ENCODE measurements at regions not wholly inside any gene's neighbourhood (a gene's known extent, or its start where the extent isn't known, plus 50 kb on each side); places are given as distances from the start of the nearest gene placed in this dataset.

DNA sequence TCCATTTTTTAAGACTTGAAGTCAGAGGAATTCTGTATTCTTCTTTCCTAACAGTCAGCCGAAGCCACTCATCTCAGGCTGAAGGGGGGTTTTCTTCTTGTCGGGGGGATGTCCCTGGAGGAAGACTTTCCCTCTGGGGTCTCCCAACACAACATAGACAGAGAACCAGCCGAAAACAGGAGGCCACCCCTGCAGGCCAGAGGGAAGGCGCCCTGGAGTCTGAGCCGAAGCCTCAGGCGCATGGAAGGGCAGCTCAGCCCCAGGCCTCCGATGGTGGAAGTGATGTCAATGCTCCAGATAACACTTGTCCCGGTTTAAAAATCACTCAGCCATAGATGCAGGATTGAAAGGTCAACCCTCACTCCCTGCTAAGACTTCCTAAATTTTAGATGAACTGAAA lies 1393.0 kb downstream of the TBC1D22A start:
- Histone ChIP-seq H3K4me3 (ENCODE audit: low read length, poor library complexity, severe bottlenecking) (no peak overlapping the region), H3F3A (ENCODE audit: low read depth) (no peaks in the 10 kb centered on the region), H3K9me2 (replicated peaks; ENCODE audit: low read depth, low read length) (no peaks in the 10 kb centered on the region), H3K9ac (ENCODE audit: low read depth, low read length, poor library complexity, severe bottlenecking) (no peak overlapping the region), H3K4me2 (ENCODE audit: low read depth, low read length, poor library complexity, severe bottlenecking) (no peak overlapping the region), H3K9me3 (ENCODE audit: insufficient read depth, low read depth, low read length) (no peaks in the 10 kb centered on the region; the same call in 1 of the 2 replicates), H3K36me3 (ENCODE audit: insufficient read depth, low read length) (no peaks in the 10 kb centered on the region), H3K27me3 (ENCODE audit: insufficient read depth, low read length, poor library complexity, severe bottlenecking) (no peaks in the 10 kb centered on the region), H4K20me1 (ENCODE audit: insufficient read depth, low read length, poor library complexity, severe bottlenecking) (no peaks in the 10 kb centered on the region), H3K79me2 (ENCODE audit: insufficient read depth, low read length) (no peaks in the 10 kb centered on the region), H3K4me1 (ENCODE audit: insufficient read depth, low read length, poor library complexity, severe bottlenecking) (no peaks in the 10 kb centered on the region), H2AFZ (ENCODE audit: low read length) (no peak overlapping the region)
- no peak for TF ChIP-seq EZH2phosphoT487 (IDR thresholded peaks at IDR 0.05; ENCODE audit: borderline replicate concordance)
- TF ChIP-seq, protein P1, sequence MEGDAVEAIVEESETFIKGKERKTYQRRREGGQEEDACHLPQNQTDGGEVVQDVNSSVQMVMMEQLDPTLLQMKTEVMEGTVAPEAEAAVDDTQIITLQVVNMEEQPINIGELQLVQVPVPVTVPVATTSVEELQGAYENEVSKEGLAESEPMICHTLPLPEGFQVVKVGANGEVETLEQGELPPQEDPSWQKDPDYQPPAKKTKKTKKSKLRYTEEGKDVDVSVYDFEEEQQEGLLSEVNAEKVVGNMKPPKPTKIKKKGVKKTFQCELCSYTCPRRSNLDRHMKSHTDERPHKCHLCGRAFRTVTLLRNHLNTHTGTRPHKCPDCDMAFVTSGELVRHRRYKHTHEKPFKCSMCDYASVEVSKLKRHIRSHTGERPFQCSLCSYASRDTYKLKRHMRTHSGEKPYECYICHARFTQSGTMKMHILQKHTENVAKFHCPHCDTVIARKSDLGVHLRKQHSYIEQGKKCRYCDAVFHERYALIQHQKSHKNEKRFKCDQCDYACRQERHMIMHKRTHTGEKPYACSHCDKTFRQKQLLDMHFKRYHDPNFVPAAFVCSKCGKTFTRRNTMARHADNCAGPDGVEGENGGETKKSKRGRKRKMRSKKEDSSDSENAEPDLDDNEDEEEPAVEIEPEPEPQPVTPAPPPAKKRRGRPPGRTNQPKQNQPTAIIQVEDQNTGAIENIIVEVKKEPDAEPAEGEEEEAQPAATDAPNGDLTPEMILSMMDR (conservative IDR thresholded peaks at IDR 0.05; ENCODE audit: low read length) = no peak

DNA sequence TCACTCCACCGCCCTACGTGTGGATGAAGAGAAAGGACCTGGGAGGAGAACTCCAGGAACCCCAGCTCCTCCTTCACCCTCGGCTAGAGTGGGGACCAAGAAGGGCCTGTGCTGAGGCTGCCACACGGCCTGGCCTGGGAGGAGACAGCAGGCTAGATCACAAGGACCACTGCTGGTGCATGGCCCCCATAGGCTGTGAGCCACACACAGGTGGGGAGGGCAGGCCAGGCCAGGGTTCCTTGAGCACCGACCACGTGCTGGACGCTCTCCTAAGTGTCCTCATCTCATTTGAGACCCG lies 1392.4 kb downstream of the TBC1D22A start:
- TF ChIP-seq, protein P1 (conservative IDR thresholded peaks at IDR 0.05; ENCODE audit: low read length) = no peak
- TF ChIP-seq EZH2phosphoT487 (IDR thresholded peaks at IDR 0.05; ENCODE audit: borderline replicate concordance) = no peak
- H3K79me2 ChIP-seq (ENCODE audit: insufficient read depth, low read length) = no peaks in the 10 kb centered on the region
- H3K9me2 ChIP-seq (replicated peaks; ENCODE audit: low read depth, low read length) = no peaks in the 10 kb centered on the region
- H3K4me2 ChIP-seq (ENCODE audit: low read depth, low read length, poor library complexity, severe bottlenecking) = no peak overlapping the region
- no peaks in the 10 kb centered on the region for H3K27me3 ChIP-seq (ENCODE audit: insufficient read depth, low read length, poor library complexity, severe bottlenecking)
- H3K36me3 ChIP-seq (ENCODE audit: insufficient read depth, low read length) = no peaks in the 10 kb centered on the region
- H3K9ac ChIP-seq (ENCODE audit: low read depth, low read length, poor library complexity, severe bottlenecking) = no peak overlapping the region
- no peaks in the 10 kb centered on the region; the same call in 1 of the 2 replicates for H3K9me3 ChIP-seq (ENCODE audit: insufficient read depth, low read depth, low read length)
- no peak overlapping the region for H3K4me3 ChIP-seq (ENCODE audit: low read length, poor library complexity, severe bottlenecking)
- H2AFZ ChIP-seq (ENCODE audit: low read length) = no peak overlapping the region
- H3K4me1 ChIP-seq (ENCODE audit: insufficient read depth, low read length, poor library complexity, severe bottlenecking) = no peaks in the 10 kb centered on the region
- H4K20me1 ChIP-seq (ENCODE audit: insufficient read depth, low read length, poor library complexity, severe bottlenecking) = no peaks in the 10 kb centered on the region
- H3F3A ChIP-seq (ENCODE audit: low read depth) = no peaks in the 10 kb centered on the region

DNA sequence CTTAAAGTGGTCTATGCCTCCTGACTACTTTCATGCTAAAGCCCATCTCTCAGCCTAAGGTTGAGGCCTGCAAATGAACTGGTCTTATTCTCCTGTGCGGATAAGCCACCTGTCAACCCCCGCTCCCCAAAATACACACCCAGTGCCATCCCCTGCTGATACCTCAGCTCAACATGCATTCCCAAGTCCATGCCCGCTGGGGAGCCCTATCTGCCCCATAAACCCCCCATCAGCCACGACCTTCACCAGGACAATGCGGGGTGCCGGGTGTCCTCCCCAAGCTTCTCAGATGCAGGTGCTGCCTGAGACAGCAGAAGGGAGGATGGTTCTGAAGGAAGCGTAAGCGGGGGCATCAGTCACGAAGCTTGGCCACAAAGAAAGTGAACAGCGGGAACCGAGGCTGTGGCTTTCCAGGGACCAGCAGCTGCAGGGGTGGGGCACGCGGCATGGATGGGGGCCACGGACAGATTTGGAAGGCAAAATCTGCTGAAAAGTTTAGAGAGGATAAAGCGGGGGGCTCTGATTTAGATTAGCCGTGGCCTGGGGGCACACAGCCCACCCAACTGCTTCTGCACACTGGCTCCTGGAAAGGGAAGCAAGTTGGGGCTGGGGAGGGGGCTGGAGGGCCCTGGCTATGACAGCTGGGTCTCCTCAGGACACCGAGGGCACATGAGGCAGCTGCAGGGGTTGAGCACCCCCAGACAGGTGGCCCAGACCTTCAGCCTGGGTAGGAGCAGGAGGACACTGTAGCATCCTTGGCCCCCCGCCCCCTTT lies 1391.9 kb downstream of the TBC1D22A start:
- Histone ChIP-seq H3K27me3 (ENCODE audit: insufficient read depth, low read length, poor library complexity, severe bottlenecking) (no peaks in the 10 kb centered on the region), H2AFZ (ENCODE audit: low read length) (no peak overlapping the region), H3K9ac (ENCODE audit: low read depth, low read length, poor library complexity, severe bottlenecking) (no peak overlapping the region), H3K4me3 (ENCODE audit: low read length, poor library complexity, severe bottlenecking) (no peak overlapping the region), H4K20me1 (ENCODE audit: insufficient read depth, low read length, poor library complexity, severe bottlenecking) (no peaks in the 10 kb centered on the region), H3K9me2 (replicated peaks; ENCODE audit: low read depth, low read length) (no peaks in the 10 kb centered on the region), H3F3A (ENCODE audit: low read depth) (no peaks in the 10 kb centered on the region), H3K4me2 (ENCODE audit: low read depth, low read length, poor library complexity, severe bottlenecking) (no peak overlapping the region), H3K79me2 (ENCODE audit: insufficient read depth, low read length) (no peaks in the 10 kb centered on the region), H3K36me3 (ENCODE audit: insufficient read depth, low read length) (no peaks in the 10 kb centered on the region), H3K9me3 (ENCODE audit: insufficient read depth, low read depth, low read length) (no peaks in the 10 kb centered on the region; the same call in 1 of the 2 replicates), H3K4me1 (ENCODE audit: insufficient read depth, low read length, poor library complexity, severe bottlenecking) (no peaks in the 10 kb centered on the region)
- TF ChIP-seq, protein P1 (conservative IDR thresholded peaks at IDR 0.05; ENCODE audit: low read length) = no peak
- TF ChIP-seq EZH2phosphoT487 (IDR thresholded peaks at IDR 0.05; ENCODE audit: borderline replicate concordance) = no peak
